ENCODE measurements at regions not wholly inside any gene's neighbourhood (a gene's known extent, or its start where the extent isn't known, plus 50 kb on each side); places are given as distances from the start of the nearest gene placed in this dataset.
A peak's percentile ranks its signal among the peaks of the same experiment; 100 is the strongest.

- no peaks in the 10 kb centered on the region for H3K27me3 ChIP-seq (ENCODE audit: insufficient read depth, low read depth, severe bottlenecking)
- H3K27ac ChIP-seq = peak overlapping the region; percentile 76
- TF ChIP-seq, protein P1, sequence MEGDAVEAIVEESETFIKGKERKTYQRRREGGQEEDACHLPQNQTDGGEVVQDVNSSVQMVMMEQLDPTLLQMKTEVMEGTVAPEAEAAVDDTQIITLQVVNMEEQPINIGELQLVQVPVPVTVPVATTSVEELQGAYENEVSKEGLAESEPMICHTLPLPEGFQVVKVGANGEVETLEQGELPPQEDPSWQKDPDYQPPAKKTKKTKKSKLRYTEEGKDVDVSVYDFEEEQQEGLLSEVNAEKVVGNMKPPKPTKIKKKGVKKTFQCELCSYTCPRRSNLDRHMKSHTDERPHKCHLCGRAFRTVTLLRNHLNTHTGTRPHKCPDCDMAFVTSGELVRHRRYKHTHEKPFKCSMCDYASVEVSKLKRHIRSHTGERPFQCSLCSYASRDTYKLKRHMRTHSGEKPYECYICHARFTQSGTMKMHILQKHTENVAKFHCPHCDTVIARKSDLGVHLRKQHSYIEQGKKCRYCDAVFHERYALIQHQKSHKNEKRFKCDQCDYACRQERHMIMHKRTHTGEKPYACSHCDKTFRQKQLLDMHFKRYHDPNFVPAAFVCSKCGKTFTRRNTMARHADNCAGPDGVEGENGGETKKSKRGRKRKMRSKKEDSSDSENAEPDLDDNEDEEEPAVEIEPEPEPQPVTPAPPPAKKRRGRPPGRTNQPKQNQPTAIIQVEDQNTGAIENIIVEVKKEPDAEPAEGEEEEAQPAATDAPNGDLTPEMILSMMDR (IDR thresholded peaks at IDR 0.05; ENCODE audit: low read depth, low read length) = no peak
- DNase-seq = peak; percentile 11
- H3K9me3 ChIP-seq (ENCODE audit: severe bottlenecking) = no peaks in the 10 kb centered on the region
- no peak overlapping the region for H3K4me3 ChIP-seq (ENCODE audit: low read depth, low read length)
- no peaks in the 10 kb centered on the region for H3K36me3 ChIP-seq
Observed at GRCh38 chr3:81311321-81311720, 450.1 kb downstream of the GBE1 start.

DNA sequence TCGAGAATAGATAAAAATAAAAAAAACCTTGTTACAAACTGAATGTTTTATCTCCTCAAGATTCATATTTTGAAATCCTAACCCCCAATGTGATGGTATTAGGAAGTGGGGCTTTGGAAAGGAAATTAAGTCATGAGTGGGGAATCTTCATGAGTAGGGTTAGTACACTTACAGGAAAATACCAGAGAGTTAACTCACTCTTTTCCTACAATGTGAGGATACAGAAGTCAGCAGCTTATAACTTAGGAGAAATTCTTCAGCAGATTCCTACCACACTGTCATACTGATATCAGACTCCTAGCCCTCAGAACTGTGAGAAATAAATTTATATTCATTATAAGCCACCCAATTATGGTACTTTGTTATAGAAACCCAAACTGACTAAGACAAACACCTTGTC lies 453.1 kb downstream of the GBE1 start:
- DNase-seq = no peak
- no peaks in the 10 kb centered on the region for H3K36me3 ChIP-seq
- TF ChIP-seq, protein P1 (IDR thresholded peaks at IDR 0.05; ENCODE audit: low read depth, low read length) = no peak
- H3K9me3 ChIP-seq (ENCODE audit: severe bottlenecking) = no peaks in the 10 kb centered on the region
- no peak overlapping the region for H3K4me3 ChIP-seq (ENCODE audit: low read depth, low read length)
- no peak overlapping the region for H3K27ac ChIP-seq
- no peaks in the 10 kb centered on the region for H3K27me3 ChIP-seq (ENCODE audit: insufficient read depth, low read depth, severe bottlenecking)

DNA sequence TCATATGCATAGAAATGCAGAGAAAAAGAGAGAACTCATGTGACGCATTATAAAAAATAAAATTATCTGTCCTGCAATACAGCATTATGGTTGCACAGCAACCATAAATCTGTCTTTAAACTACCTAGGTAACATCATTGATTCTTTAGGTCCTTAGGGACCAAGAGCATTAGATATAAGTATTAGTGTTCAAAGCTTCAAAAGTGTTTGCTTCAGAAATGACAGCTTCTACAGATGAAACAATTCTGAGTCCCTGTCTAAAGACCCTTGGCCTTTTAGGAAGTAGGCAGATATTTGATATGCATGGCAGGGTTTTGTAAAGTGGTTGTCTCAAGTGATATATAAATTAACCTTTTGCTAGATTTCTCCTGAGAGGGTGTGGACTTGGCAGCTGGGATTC lies 454.2 kb downstream of the GBE1 start:
- DNase-seq = no peak
- Histone ChIP-seq H3K36me3 (no peaks in the 10 kb centered on the region), H3K4me3 (ENCODE audit: low read depth, low read length) (no peak overlapping the region), H3K27ac (no peak overlapping the region), H3K27me3 (ENCODE audit: insufficient read depth, low read depth, severe bottlenecking) (no peaks in the 10 kb centered on the region), H3K9me3 (ENCODE audit: severe bottlenecking) (no peaks in the 10 kb centered on the region)
- TF ChIP-seq, protein P1 (IDR thresholded peaks at IDR 0.05; ENCODE audit: low read depth, low read length) = no peak

DNA sequence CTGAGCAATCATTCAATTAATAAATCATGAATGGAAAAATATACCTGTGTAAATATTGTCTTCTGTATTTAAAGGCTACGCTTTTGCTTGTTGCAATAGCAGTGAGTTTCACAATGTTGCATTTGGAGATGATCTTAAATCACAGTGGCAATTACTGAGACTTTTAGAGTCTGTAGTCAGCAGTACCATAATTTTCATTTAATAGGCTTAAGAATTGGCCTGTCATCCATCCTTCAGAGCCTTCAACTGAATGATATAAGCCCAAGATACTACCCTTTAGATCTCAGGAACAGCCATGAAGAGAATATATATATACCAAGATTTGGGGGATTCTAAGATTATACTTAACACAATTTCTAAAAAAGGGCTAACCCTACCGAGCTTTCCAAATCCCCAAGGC lies 458.1 kb downstream of the GBE1 start:
- no peaks in the 10 kb centered on the region for H3K36me3 ChIP-seq
- DNase-seq = no peak
- no peak overlapping the region for H3K4me3 ChIP-seq (ENCODE audit: low read depth, low read length)
- no peaks in the 10 kb centered on the region for H3K27me3 ChIP-seq (ENCODE audit: insufficient read depth, low read depth, severe bottlenecking)
- TF ChIP-seq, protein P1 (IDR thresholded peaks at IDR 0.05; ENCODE audit: low read depth, low read length) = no peak
- peak overlapping the region; percentile 31 for H3K27ac ChIP-seq
- H3K9me3 ChIP-seq (ENCODE audit: severe bottlenecking) = no peaks in the 10 kb centered on the region

DNA sequence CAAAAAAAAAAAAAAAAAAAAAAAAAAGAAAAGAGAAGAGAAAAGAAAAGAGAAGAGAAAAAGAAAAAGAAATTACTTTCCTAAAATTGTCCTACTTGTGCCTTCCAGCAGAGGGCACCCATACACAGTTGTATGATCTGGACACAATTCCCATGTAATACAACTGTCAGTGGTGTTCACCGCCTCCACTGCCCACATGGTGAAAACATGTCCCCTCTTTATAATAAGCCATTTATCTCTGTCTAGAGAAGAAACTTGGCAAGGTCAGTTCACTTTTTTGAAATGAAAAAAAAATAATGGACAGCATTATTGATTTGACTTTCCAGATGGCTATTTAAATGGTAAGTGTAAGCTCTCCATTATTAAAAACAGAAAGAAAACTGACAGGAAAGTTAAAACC lies 459.4 kb downstream of the GBE1 start:
- Histone ChIP-seq H3K36me3 (no peaks in the 10 kb centered on the region), H3K4me3 (ENCODE audit: low read depth, low read length) (no peak overlapping the region), H3K9me3 (ENCODE audit: severe bottlenecking) (no peaks in the 10 kb centered on the region), H3K27me3 (ENCODE audit: insufficient read depth, low read depth, severe bottlenecking) (no peaks in the 10 kb centered on the region), H3K27ac (no peak overlapping the region)
- peak; percentile 68 for DNase-seq
- TF ChIP-seq, protein P1 (IDR thresholded peaks at IDR 0.05; ENCODE audit: low read depth, low read length) = peak; percentile 45

- DNase-seq = no peak
- TF ChIP-seq, protein P1 (IDR thresholded peaks at IDR 0.05; ENCODE audit: low read depth, low read length) = no peak
- Histone ChIP-seq H3K4me3 (ENCODE audit: low read depth, low read length) (no peak overlapping the region), H3K9me3 (ENCODE audit: severe bottlenecking) (no peaks in the 10 kb centered on the region), H3K27ac (no peak overlapping the region), H3K36me3 (no peaks in the 10 kb centered on the region), H3K27me3 (ENCODE audit: insufficient read depth, low read depth, severe bottlenecking) (no peaks in the 10 kb centered on the region)
Observed at GRCh38 chr3:81301230-81301629, 460.2 kb downstream of the GBE1 start.
